Endothelial cell of umbilical vein (primary cell): ENCODE measurements at regions not wholly inside any gene's neighbourhood (a gene's known extent, or its start where the extent isn't known, plus 50 kb on each side); places are given as distances from the start of the nearest gene placed in this dataset.
"Not testable (repeated sequence)": the region's sequence is repeated elsewhere in the genome, so short reads cannot be mapped to it uniquely, and the experiment has no call there.

Experiments used
- BruUV-seq: library from RNA; stranded (reverse); fragments of 400-500 nt; replicated peaks from 2 replicates; lab custom pipeline; 2021; lab: Mats Ljungman, UMichigan
- CTCF ChIA-PET: fragments of 300-600, 350-600 bp; sonication (Branson Sonifier 250); formaldehyde crosslinking; loops from one replicate; lab custom pipeline; 2021; ENCODE audit warnings: antibody characterized with exemption, inconsistent platforms; lab: Charles Lee
- POLR2A ChIA-PET: fragments of 300-600, 350-600 bp; sonication (Branson Sonifier 250); formaldehyde crosslinking; loops from one replicate; lab custom pipeline; 2021; ENCODE audit warnings: antibody characterized with exemption, inconsistent platforms; lab: Charles Lee
- DNase-seq: peaks from one replicate; pipeline ENCODE4 v3.0.0-alpha.2; 2011; ENCODE audit warnings: low read depth, low spot score
- FAIRE-seq: peaks from 2 replicates; lab custom pipeline; 2011; peaks lifted over from hg19 to GRCh38; lab: Jason Lieb, UNC
- H2AFZ ChIP-seq: 2 replicates; pipeline ENCODE4 v1.6.0; 2012; ENCODE audit warnings: low read depth, low read length, control low read depth, inconsistent platforms
- H3K27ac ChIP-seq: 2 replicates; pipeline ENCODE4 v1.5.1; 2011; ENCODE audit warnings: low read depth, mild to moderate bottlenecking, control low read depth, low read length, moderate library complexity; ENCODE audit not compliant: insufficient read depth
- H3K27me3 ChIP-seq, 2 experiments: 2 replicates each; pipeline versions ENCODE4 v1.6.0 to v1.6.1; 2011; ENCODE audit warnings: low read length in 2 of 2, mixed read lengths in 1 of 2; ENCODE audit not compliant: control insufficient read depth in 2 of 2, insufficient read depth in 2 of 2
- H3K36me3 ChIP-seq, 2 experiments: 2 replicates in 1 of 2; 3 replicates in 1 of 2; pipeline ENCODE4 v1.5.1; 2011; ENCODE audit warnings: low read length in 2 of 2, mild to moderate bottlenecking in 1 of 2, moderate library complexity in 1 of 2; ENCODE audit not compliant: control insufficient read depth in 2 of 2, insufficient read depth in 2 of 2; ENCODE audit errors: extremely low read depth in 1 of 2
- H3K4me1 ChIP-seq: 3 replicates; pipeline ENCODE4 v1.5.1; 2011; ENCODE audit warnings: mild to moderate bottlenecking, low read length; ENCODE audit not compliant: control insufficient read depth, insufficient read depth; ENCODE audit errors: extremely low read depth
- H3K4me2 ChIP-seq: 2 replicates; pipeline ENCODE4 v1.6.1; 2011; ENCODE audit warnings: low read length, control low read depth, mixed read lengths; ENCODE audit not compliant: insufficient read depth
- H3K4me3 ChIP-seq, 3 experiments: fragments of 200-600 bp in 1 of 3; sonication (generic), shearing (Covaris generic) in 1 of 3; replicated peaks in 1 of 3; 2 replicates each; pipeline ENCODE4 v1.5.1; 2011 to 2016; ENCODE audit warnings: control low read depth in 3 of 3, low read length in 3 of 3, mild to moderate bottlenecking in 2 of 3, inconsistent platforms in 1 of 3, low read depth in 1 of 3, moderate library complexity in 1 of 3; ENCODE audit not compliant: insufficient read depth in 1 of 3
- H3K79me2 ChIP-seq: 2 replicates; pipeline ENCODE4 v1.6.0; 2012; ENCODE audit warnings: low read length, inconsistent platforms; ENCODE audit not compliant: control insufficient read depth, insufficient read depth
- H3K9ac ChIP-seq: replicated peaks from 2 replicates; pipeline ENCODE3; 2011; ENCODE audit warnings: low read length, control low read depth; ENCODE audit not compliant: insufficient read depth; ENCODE audit errors: extremely low read depth
- H3K9me1 ChIP-seq: replicated peaks from 3 replicates; pipeline ENCODE4 v1.6.0; 2011; ENCODE audit warnings: mild to moderate bottlenecking, low read length; ENCODE audit not compliant: control insufficient read depth, insufficient read depth; ENCODE audit errors: extremely low read depth
- H3K9me3 ChIP-seq: replicated peaks from 2 replicates; pipeline ENCODE4 v1.5.1; 2012; ENCODE audit warnings: low read length, inconsistent platforms; ENCODE audit not compliant: control insufficient read depth, insufficient read depth
- H4K20me1 ChIP-seq: replicated peaks from 2 replicates; pipeline ENCODE3; 2011; ENCODE audit warnings: mild to moderate bottlenecking, low read length; ENCODE audit not compliant: control insufficient read depth, insufficient read depth; ENCODE audit errors: extremely low read depth
- CTCF ChIP-seq, 2 donors: IDR thresholded peaks; 1 replicate in 1 of 2; 2 replicates in 1 of 2; pipeline ENCODE4 v1.5.1; 2011; ENCODE audit warnings: low read length in 2 of 2, mild to moderate bottlenecking in 2 of 2, moderate library complexity in 2 of 2, control low read depth in 1 of 2, inconsistent platforms in 1 of 2, low read depth in 1 of 2; ENCODE audit not compliant: insufficient read depth in 1 of 2; ENCODE audit errors: extremely low read depth in 1 of 2
- EZH2 ChIP-seq: IDR thresholded peaks from 2 replicates; pipeline ENCODE4 v1.6.1; 2012; ENCODE audit warnings: borderline replicate concordance, low read depth, mild to moderate bottlenecking, moderate library complexity, low read length, inconsistent platforms; ENCODE audit not compliant: severe bottlenecking
- FOS ChIP-seq: IDR thresholded peaks from 2 replicates; pipeline ENCODE4 v1.6.1; 2011; ENCODE audit warnings: mild to moderate bottlenecking, low read length, moderate library complexity, borderline replicate concordance; ENCODE audit not compliant: insufficient read depth
- GATA2 ChIP-seq: IDR thresholded peaks from 2 replicates; pipeline ENCODE4 v1.7.0; 2011; ENCODE audit warnings: low read depth, mild to moderate bottlenecking, moderate library complexity, mixed read lengths, low read length; ENCODE audit not compliant: insufficient read length, insufficient read depth
- MYC ChIP-seq: IDR thresholded peaks from one replicate; pipeline ENCODE4 v1.6.1; 2011; ENCODE audit warnings: mild to moderate bottlenecking, low read depth, low read length
- POLR2A ChIP-seq: IDR thresholded peaks from 2 replicates; pipeline ENCODE4 v1.6.1; 2012; ENCODE audit warnings: low read depth, mild to moderate bottlenecking, control low read depth, low read length
- POLR2AphosphoS5 ChIP-seq: IDR thresholded peaks from 2 replicates; pipeline ENCODE4 v1.6.1; 2012; ENCODE audit warnings: low read depth, mild to moderate bottlenecking, control low read depth, low read length, moderate library complexity; ENCODE audit not compliant: insufficient read depth
- dilution Hi-C: fragments of 300-500 bp; cut with MboI; formaldehyde crosslinking; loops from one replicate; pipeline ENCODE4 v1.15.0; 2019; ENCODE audit warnings: low sequenced_read_pairs; ENCODE audit not compliant: extremely low pct_ligation_motif_present
- intact Hi-C: fragments of 100-400 bp; cut with micrococcal nuclease; formaldehyde crosslinking; loops from one replicate; pipeline ENCODE4 v1.10.0; 2022
- TF ChIP-seq, protein P1 (sequence below): IDR thresholded peaks from 2 replicates; pipeline ENCODE4 v1.6.1; 2011; ENCODE audit not compliant: insufficient read depth, insufficient read length

DNA sequence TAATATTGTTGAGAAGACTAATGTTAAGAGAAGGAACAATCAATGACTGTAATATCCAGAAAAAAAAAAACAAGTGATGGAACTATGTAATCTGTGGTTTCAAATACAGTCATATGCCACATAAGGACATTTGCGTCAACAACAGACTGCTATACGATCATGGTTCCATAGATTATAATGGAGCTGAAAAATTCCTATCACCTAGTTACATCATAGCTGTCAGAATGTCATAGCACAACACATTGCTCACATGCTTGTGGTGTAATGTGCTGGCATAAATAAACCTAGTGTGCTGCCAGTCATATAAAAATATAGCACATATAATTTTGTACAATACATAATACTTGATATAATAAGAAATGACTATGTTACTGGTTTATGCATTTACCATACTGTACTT lies 653.5 kb downstream of the TRHDE start:
- FAIRE-seq, result no peak
- H4K20me1 ChIP-seq, result no peaks in the 10 kb centered on the region
- intact Hi-C loops (no loop called here), dilution Hi-C loops (no loop called here)
- H2AFZ ChIP-seq, result no peak overlapping the region
- CTCF ChIA-PET, result no interaction called here
- DNase-seq, result no peak
- no peak overlapping the region for H3K27ac ChIP-seq
- no peak overlapping the region for H3K4me3 ChIP-seq
- H3K4me1 ChIP-seq, result no peaks in the 10 kb centered on the region
- BruUV-seq, result no TSS peak
- H3K9ac ChIP-seq, result no peak overlapping the region
- H3K27me3 ChIP-seq, result no peaks in the 10 kb centered on the region
- no peak for TF ChIP-seq MYC
- TF ChIP-seq EZH2, result no peak
- TF ChIP-seq POLR2AphosphoS5, result no peak
- no peak for TF ChIP-seq POLR2A
- no peak for TF ChIP-seq GATA2
- TF ChIP-seq CTCF (IDR thresholded peaks at IDR 0.05; ENCODE audit: extremely low read depth in 1 of 2, insufficient read depth in 1 of 2, low read depth in 1 of 2, low read length in 2 of 2), result no peak
- TF ChIP-seq FOS, result no peak
- TF ChIP-seq, protein P1, sequence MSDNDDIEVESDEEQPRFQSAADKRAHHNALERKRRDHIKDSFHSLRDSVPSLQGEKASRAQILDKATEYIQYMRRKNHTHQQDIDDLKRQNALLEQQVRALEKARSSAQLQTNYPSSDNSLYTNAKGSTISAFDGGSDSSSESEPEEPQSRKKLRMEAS, result no peak
- H3K36me3 ChIP-seq, result no peaks in the 10 kb centered on the region
- no peaks in the 10 kb centered on the region for H3K9me1 ChIP-seq
- POLR2A ChIA-PET, result no interaction called here
- H3K9me3 ChIP-seq, result peaks cover 1% of the 10 kb centered on the region
- H3K79me2 ChIP-seq, result no peaks in the 10 kb centered on the region
- H3K4me2 ChIP-seq, result no peak overlapping the region

GRCh38 chr12:72931838-72932237 lies 659.7 kb downstream of the TRHDE start:
- H3K9me3 ChIP-seq, POLR2A ChIA-PET, intact Hi-C loops, H3K4me2 ChIP-seq, H3K9me1 ChIP-seq, DNase-seq, H3K4me3 ChIP-seq, H3K27me3 ChIP-seq, dilution Hi-C loops, H3K79me2 ChIP-seq, H2AFZ ChIP-seq, BruUV-seq, CTCF ChIA-PET, H4K20me1 ChIP-seq, H3K27ac ChIP-seq, H3K4me1 ChIP-seq, H3K36me3 ChIP-seq, H3K9ac ChIP-seq, FAIRE-seq: not testable (repeated sequence)
